DMS 273 (cell line): ENCODE measurements at regions not wholly inside any gene's neighbourhood (a gene's known extent, or its start where the extent isn't known, plus 50 kb on each side); places are given as distances from the start of the nearest gene placed in this dataset.

Experiments used
- DNase-seq: peaks from one replicate; lab custom pipeline; 2025; ENCODE audit not compliant: unreplicated experiment; lab: John Stamatoyannopoulos, UW

- DNase-seq = no peak
Measured at GRCh38 chr5:60271517-60271916, 378.0 kb upstream of the PDE4D start.

- DNase-seq = no peak
Measured at GRCh38 chr5:60267907-60268306, 374.4 kb upstream of the PDE4D start.

GRCh38 chr5:60263346-60263745 lies 369.8 kb upstream of the PDE4D start:
- no peak for DNase-seq

GRCh38 chr5:60262576-60263295 lies 369.2 kb upstream of the PDE4D start:
- DNase-seq = peak; percentile 51

- no peak for DNase-seq
Measured at GRCh38 chr5:60261732-60262131, 368.2 kb upstream of the PDE4D start.

- DNase-seq = no peak
Measured at GRCh38 chr5:60260658-60261057, 367.1 kb upstream of the PDE4D start.

GRCh38 chr5:60259730-60260129 lies 366.2 kb upstream of the PDE4D start:
- no peak for DNase-seq

- peak; percentile 19 for DNase-seq
Measured at GRCh38 chr5:60257596-60258271, 364.2 kb upstream of the PDE4D start.

- no peak for DNase-seq
Measured at GRCh38 chr5:60256546-60256945, 363.0 kb upstream of the PDE4D start.

GRCh38 chr5:60248901-60249300 lies 355.4 kb upstream of the PDE4D start:
- no peak for DNase-seq

- no peak for DNase-seq
Measured at GRCh38 chr5:60243713-60244112, 350.2 kb upstream of the PDE4D start.

GRCh38 chr5:60232036-60232795 lies 338.7 kb upstream of the PDE4D start:
- DNase-seq = no peak

- DNase-seq = no peak
Measured at GRCh38 chr5:60230456-60230855, 336.9 kb upstream of the PDE4D start.

- DNase-seq = no peak
Measured at GRCh38 chr5:60229691-60230185, 336.2 kb upstream of the PDE4D start.

GRCh38 chr5:60228676-60229075 lies 335.1 kb upstream of the PDE4D start:
- no peak for DNase-seq

- no peak for DNase-seq
Measured at GRCh38 chr5:60226128-60226527, 332.6 kb upstream of the PDE4D start.

- DNase-seq = no peak
Measured at GRCh38 chr5:60223342-60223741, 329.8 kb upstream of the PDE4D start.

GRCh38 chr5:60219921-60220320 lies 326.4 kb upstream of the PDE4D start:
- no peak for DNase-seq

- DNase-seq = peak; percentile 47
Measured at GRCh38 chr5:60210810-60211209, 317.3 kb upstream of the PDE4D start.

- no peak for DNase-seq
Measured at GRCh38 chr5:60209146-60209840, 315.8 kb upstream of the PDE4D start.

GRCh38 chr5:60208716-60209115 lies 315.2 kb upstream of the PDE4D start:
- DNase-seq = peak; percentile 57
